NCI-H524 treated with DMSO at 0.1 percent for 48 hours (cell line): ENCODE measurements at regions not wholly inside any gene's neighbourhood (a gene's known extent, or its start where the extent isn't known, plus 50 kb on each side); places are given as distances from the start of the nearest gene placed in this dataset.

Source experiments
- DNase-seq: peaks from one replicate; lab custom pipeline; 2025; lab: John Stamatoyannopoulos, UW

- DNase-seq, result no peak
Observed at GRCh38 chr5:167753725-167754490, 537.5 kb upstream of the WWC1 start.

- DNase-seq, result no peak
Observed at GRCh38 chr5:167754501-167755021, 536.9 kb upstream of the WWC1 start.

GRCh38 chr5:167755420-167755819 lies 536.0 kb upstream of the WWC1 start:
- DNase-seq, result no peak

- no peak for DNase-seq
Observed at GRCh38 chr5:167759057-167759821, 532.2 kb upstream of the WWC1 start.

GRCh38 chr5:167763772-167764171 lies 527.7 kb upstream of the WWC1 start:
- DNase-seq, result no peak

GRCh38 chr5:167764641-167765289 lies 526.7 kb upstream of the WWC1 start:
- DNase-seq, result no peak

GRCh38 chr5:167765352-167765751 lies 526.1 kb upstream of the WWC1 start:
- DNase-seq, result no peak

GRCh38 chr5:167766957-167767356 lies 524.5 kb upstream of the WWC1 start:
- DNase-seq, result no peak

GRCh38 chr5:167767795-167768194 lies 523.6 kb upstream of the WWC1 start:
- no peak for DNase-seq

GRCh38 chr5:167769846-167770413 lies 521.5 kb upstream of the WWC1 start:
- no peak for DNase-seq

- DNase-seq, result no peak
Observed at GRCh38 chr5:167770461-167770860, 521.0 kb upstream of the WWC1 start.

GRCh38 chr5:167771571-167771970 lies 519.9 kb upstream of the WWC1 start:
- no peak for DNase-seq

- DNase-seq, result no peak
Observed at GRCh38 chr5:167773668-167774301, 517.7 kb upstream of the WWC1 start.

GRCh38 chr5:167777746-167778145 lies 513.7 kb upstream of the WWC1 start:
- no peak for DNase-seq

GRCh38 chr5:167778228-167778627 lies 513.2 kb upstream of the WWC1 start:
- DNase-seq, result no peak

GRCh38 chr5:167779644-167780043 lies 511.8 kb upstream of the WWC1 start:
- no peak for DNase-seq

GRCh38 chr5:167780177-167780576 lies 511.3 kb upstream of the WWC1 start:
- DNase-seq, result no peak

GRCh38 chr5:167783145-167783817 lies 508.2 kb upstream of the WWC1 start:
- no peak for DNase-seq

- DNase-seq, result no peak
Observed at GRCh38 chr5:167785106-167785505, 506.3 kb upstream of the WWC1 start.

- no peak for DNase-seq
Observed at GRCh38 chr5:167785901-167786300, 505.5 kb upstream of the WWC1 start.

GRCh38 chr5:167786871-167787578 lies 504.4 kb upstream of the WWC1 start:
- DNase-seq, result peak; percentile 76
